Embryonic facial prominence (tissue), 1 donor: ENCODE measurements at regions not wholly inside any gene's neighbourhood (a gene's known extent, or its start where the extent isn't known, plus 50 kb on each side); places are given as distances from the start of the nearest gene placed in this dataset.

ENCODE experiments used
- DNase-seq: peaks from one replicate; pipeline ENCODE4 v3.0.0-alpha.2; 2016; ENCODE audit errors: extremely low spot score

GRCh38 chr9:69955536-69956355, 87.9 kb upstream of the MAMDC2 start:
- no peak for DNase-seq

- DNase-seq, result no peak
These were observed 81.8 kb upstream of the MAMDC2 start for GRCh38 chr9:69961843-69962242.

- DNase-seq, result no peak
These were observed 79.8 kb upstream of the MAMDC2 start for GRCh38 chr9:69963803-69964202.

GRCh38 chr9:69964446-69964845, 79.2 kb upstream of the MAMDC2 start:
- no peak for DNase-seq

GRCh38 chr9:69965416-69966145, 78.1 kb upstream of the MAMDC2 start:
- DNase-seq, result no peak

- DNase-seq, result no peak
These were observed 76.3 kb upstream of the MAMDC2 start for GRCh38 chr9:69967344-69967743.

GRCh38 chr9:69970001-69970533, 73.6 kb upstream of the MAMDC2 start:
- DNase-seq, result no peak

- peak; percentile 7 for DNase-seq
These were observed 71.8 kb upstream of the MAMDC2 start for GRCh38 chr9:69971643-69972449.

GRCh38 chr9:69975681-69976080, 68.0 kb upstream of the MAMDC2 start:
- no peak for DNase-seq

GRCh38 chr9:69976152-69976551, 67.5 kb upstream of the MAMDC2 start:
- no peak for DNase-seq

- DNase-seq, result no peak
These were observed 63.6 kb upstream of the MAMDC2 start for GRCh38 chr9:69980041-69980440.

GRCh38 chr9:69980591-69980990, 63.1 kb upstream of the MAMDC2 start:
- no peak for DNase-seq

- DNase-seq, result no peak
These were observed 61.8 kb upstream of the MAMDC2 start for GRCh38 chr9:69981686-69982445.

- no peak for DNase-seq
These were observed 58.8 kb upstream of the MAMDC2 start for GRCh38 chr9:69984831-69985230.

- DNase-seq, result no peak
These were observed 57.7 kb upstream of the MAMDC2 start for GRCh38 chr9:69985971-69986370.

- DNase-seq, result no peak
These were observed 56.7 kb upstream of the MAMDC2 start for GRCh38 chr9:69986970-69987369.

GRCh38 chr9:69987457-69987856, 56.2 kb upstream of the MAMDC2 start:
- DNase-seq, result no peak

GRCh38 chr9:69993110-69993509, 50.5 kb upstream of the MAMDC2 start:
- DNase-seq, result no peak
